SIG-M5 (cell line): ENCODE measurements at regions not wholly inside any gene's neighbourhood (a gene's known extent, or its start where the extent isn't known, plus 50 kb on each side); places are given as distances from the start of the nearest gene placed in this dataset.
"Not testable (repeated sequence)": the region's sequence is repeated elsewhere in the genome, so short reads cannot be mapped to it uniquely, and the experiment has no call there.

ENCODE experiments used
- DNase-seq: peaks from one replicate; lab custom pipeline; 2025; lab: John Stamatoyannopoulos, UW

DNA sequence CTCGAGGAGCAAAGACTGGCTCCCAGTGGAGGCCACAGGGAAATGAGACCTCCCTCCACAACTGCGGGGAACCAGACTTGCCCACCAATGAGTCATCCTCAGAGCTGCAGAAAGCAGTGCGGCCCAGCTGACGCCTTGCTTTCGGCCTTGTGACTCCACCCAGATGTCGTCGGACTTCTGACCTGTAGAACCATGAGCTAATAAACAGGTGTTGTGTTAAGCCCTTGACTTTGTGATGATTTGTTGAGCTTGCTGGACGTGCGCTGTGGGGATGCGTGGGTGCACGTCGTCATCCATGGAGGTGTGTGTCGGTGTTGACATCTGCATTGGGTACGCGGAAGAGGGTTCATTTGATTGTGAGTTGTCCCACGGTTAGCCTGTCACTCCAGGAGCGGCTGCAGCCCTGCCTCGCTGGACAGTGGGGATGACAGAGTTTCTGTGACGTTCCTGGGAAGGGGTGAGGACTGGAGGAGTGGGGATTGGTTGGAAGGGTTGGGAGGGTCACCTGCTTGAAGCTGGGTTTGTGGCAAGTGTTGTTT lies 154.1 kb downstream of the SH3BP4 start:
- DNase-seq: no peak

- no peak for DNase-seq
Observed at GRCh38 chr2:235106874-235107639, 155.2 kb downstream of the SH3BP4 start.

GRCh38 chr2:235107640-235107951 lies 155.8 kb downstream of the SH3BP4 start:
- DNase-seq: no peak

- DNase-seq: not testable (repeated sequence)
Observed at GRCh38 chr2:235109561-235109960, 157.7 kb downstream of the SH3BP4 start.

GRCh38 chr2:235112365-235112764 lies 160.5 kb downstream of the SH3BP4 start:
- no peak for DNase-seq

- DNase-seq: no peak
Observed at GRCh38 chr2:235113854-235114253, 162.0 kb downstream of the SH3BP4 start.

GRCh38 chr2:235114286-235114685 lies 162.5 kb downstream of the SH3BP4 start:
- no peak for DNase-seq

GRCh38 chr2:235115521-235115920 lies 163.7 kb downstream of the SH3BP4 start:
- DNase-seq: no peak

DNA sequence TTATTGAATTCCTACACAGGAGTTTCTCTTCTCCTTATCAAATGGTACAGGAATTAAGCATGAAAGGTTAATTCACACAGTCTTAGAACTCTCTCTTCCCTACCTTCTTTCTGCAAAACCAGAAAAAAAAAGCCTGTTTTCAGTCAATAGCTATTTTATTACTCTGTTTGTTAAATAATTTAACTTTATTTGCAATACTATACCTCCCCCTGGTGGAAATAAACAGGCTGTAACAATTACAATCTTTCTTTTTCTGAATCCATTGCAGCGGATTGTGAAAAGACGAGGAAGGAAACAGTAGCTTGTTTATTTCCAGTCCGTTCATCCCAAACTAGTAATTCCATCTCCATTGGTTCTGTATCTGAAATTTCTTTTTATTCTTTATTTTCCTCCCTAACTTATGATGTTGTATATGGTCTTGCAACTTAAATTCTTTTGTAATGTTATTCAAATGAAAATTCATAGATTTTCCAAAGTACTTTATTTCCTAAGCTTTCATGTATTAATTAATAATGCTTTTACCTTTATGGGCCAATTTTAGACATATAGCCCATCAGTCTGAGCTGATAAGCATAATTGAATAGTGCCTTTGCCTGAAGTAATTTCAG lies 165.2 kb downstream of the SH3BP4 start:
- no peak for DNase-seq

DNA sequence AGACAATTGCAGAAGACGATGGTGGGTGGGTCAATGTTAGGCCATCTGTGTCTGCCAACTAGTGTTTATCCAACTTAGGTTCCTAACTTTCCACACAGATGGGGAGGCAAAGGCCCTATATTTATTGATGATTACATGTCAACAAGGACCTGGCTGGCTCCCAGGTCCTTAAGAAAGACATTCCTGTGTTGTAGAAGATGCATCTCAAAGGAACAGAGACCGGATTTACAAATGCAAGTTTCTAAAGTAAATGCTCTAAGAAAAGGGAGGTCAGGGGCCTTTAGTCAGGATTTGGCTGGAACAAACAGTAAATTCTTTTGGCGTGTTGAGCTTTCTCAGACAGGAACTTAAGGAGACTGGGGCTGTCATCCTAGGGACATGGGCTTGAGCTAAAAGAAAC lies 175.0 kb downstream of the SH3BP4 start:
- no peak for DNase-seq

DNA sequence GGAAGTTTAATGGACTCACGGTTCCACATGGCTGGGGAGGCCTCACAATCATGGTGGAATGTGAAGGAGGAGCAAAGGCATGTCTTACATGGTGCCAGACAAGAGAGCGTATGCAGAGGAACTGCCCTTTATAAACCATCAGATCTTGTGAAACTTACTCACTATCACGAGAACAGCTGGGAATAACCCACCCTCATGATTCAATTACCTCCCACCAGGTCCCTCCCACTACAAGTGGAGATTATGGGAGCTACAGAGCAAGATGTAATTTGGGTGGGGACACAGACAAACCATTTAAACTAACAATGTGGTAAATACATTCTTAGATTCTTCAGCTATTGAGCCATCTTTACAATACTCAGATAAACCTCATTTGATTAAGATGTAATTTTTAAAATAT lies 176.1 kb downstream of the SH3BP4 start:
- no peak for DNase-seq

DNA sequence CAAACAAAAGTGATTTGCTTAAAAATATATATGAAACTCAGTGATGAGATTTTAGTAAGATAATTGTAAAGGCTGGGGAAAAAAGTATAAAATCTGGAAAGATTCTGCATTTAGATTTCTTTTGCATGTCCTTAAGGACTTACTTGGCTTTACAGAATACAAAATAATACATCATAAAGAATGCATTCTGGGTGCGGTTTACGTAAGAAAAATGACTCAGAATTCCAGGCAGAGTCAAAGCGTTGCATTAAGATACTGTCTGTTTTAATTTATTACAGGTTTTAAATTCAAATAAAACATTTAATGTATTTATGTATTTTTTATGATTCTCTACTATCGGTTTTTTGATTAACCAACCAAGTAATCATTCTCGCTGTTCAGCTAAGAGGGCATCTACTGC lies 178.0 kb downstream of the SH3BP4 start:
- DNase-seq: no peak

GRCh38 chr2:235131334-235132305 lies 179.8 kb downstream of the SH3BP4 start:
- DNase-seq: no peak

DNA sequence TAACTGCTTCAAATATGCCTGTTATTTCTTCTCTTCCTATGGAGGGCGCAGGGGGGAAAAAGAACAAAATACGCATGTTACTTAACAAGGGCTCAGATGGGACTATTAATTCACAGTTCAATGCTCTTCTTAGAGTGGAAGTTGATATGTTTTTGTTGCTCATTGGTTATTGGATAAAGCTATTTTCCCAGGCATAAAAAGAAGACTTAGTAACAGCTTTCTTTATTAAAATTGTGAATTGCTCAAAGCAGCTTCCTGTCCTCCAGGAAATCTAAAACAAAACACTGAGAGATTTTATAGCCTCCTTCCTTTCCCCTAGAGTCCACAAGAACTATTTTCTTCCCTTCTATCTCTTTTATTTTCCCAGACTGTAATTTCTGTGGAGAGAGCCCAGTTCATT lies 180.8 kb downstream of the SH3BP4 start:
- no peak for DNase-seq

DNA sequence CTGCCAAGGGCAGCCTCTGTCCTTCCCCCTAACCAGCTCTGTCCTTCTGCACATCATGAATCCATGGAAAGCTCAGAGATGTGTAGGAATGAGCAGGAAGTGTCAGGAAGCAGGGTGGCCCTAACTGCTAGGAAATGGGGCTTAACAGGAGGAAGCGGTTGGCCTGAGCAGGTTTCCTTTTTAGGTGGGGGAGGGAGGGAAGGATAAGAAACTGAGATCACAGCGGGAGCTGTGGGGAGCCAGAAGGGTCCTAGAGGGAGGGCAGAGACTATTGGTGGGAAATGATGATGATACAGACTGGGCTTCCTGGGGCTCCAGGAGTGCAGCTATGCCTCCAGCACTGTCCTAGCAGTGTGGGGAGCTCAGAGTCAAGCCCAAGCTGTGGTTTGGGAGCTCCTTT lies 182.0 kb downstream of the SH3BP4 start:
- no peak for DNase-seq

DNA sequence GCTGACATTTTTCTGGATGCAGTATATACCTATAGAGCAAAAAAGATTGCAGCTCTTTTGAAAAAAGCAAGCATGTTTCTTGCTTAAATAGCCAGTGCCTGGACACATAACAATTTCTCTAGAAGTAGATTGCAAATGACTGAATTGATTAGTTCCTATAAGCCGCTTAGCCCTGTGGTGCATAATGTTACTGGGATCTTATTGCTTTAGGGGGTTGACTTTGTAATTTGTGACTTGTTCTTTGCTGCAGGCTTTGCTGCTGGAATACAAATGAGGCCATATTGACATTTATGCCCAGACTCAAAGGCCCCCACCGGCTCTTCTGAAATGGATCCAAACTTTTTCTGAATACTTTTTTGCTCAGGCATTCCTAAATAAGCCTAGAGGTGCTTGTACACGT lies 182.6 kb downstream of the SH3BP4 start:
- no peak for DNase-seq

GRCh38 chr2:235135195-235135965 lies 183.6 kb downstream of the SH3BP4 start:
- no peak for DNase-seq

- DNase-seq: no peak
Observed at GRCh38 chr2:235135990-235136561, 184.3 kb downstream of the SH3BP4 start.

DNA sequence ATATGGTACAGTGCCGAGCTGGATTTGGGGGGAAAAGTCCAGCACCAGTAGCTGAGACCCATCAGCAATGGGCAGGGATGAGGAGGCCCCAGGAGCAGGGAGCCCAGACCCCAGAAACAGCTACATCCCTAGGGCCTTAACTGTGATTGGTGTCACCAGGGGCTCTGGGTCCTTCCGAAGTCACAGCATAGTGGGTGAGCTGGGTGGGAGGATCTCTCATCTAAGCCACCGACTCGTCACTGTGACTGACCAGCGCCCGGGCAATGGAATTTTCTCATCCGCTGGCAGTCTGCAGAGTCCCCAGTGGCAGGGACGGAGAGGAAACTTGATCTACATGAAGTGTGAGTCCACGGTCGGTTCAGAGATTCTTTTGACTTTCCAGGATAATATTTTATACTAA lies 186.5 kb downstream of the SH3BP4 start:
- DNase-seq: no peak

GRCh38 chr2:235139956-235140800 lies 188.4 kb downstream of the SH3BP4 start:
- no peak for DNase-seq

DNA sequence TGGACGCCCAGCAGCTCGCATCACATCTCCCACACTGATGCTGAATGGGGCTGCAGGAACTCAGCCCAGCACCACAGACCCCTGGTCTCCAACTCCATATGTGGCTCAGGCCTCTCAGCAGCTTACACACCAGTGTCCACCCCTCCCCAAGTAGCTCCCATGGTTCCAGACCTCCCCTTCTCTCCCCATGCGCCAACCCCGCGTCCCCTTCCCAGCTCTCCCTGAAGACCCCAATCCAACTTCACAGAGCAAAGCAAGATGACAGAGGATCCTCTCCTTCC lies 188.9 kb downstream of the SH3BP4 start:
- no peak for DNase-seq
